Stimulated activated CD4-positive, alpha-beta T cell treated with anti-CD3 and anti-CD28 coated beads, Interleukin-1b, Interleukin-23, amount 100 ng/mL, for 1 hour (primary cell): ENCODE measurements at regions not wholly inside any gene's neighbourhood (a gene's known extent, or its start where the extent isn't known, plus 50 kb on each side); places are given as distances from the start of the nearest gene placed in this dataset.

Experiments used
- DNase-seq, 2 donors: peaks; one replicate each; pipeline ENCODE4 v3.0.0-alpha.2; 2020; ENCODE audit warnings: low read depth in 2 of 2

- no peak for DNase-seq
Measured at GRCh38 chr2:217244815-217245214, 385.0 kb upstream of the TNP1 start.

DNA sequence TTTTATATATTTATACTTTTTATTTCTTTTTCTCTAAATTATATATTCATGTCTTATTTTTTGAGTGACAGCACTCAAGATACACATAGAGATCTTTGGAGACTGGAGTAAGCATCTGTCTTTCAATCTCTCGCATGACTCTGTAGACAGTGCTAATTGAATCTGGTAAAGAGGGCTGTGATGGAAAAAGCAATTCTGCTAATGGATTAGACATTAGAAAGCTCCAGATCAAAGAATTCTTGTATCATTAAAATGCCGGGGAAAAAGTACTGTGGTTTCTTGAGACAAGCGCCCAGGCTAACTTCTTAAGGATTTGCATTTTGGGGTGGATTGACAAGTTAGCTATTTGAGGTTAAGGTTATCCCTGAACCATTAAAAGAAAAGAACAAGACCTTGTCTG is 383.1 kb upstream of the TNP1 start:
- no peak for DNase-seq

DNA sequence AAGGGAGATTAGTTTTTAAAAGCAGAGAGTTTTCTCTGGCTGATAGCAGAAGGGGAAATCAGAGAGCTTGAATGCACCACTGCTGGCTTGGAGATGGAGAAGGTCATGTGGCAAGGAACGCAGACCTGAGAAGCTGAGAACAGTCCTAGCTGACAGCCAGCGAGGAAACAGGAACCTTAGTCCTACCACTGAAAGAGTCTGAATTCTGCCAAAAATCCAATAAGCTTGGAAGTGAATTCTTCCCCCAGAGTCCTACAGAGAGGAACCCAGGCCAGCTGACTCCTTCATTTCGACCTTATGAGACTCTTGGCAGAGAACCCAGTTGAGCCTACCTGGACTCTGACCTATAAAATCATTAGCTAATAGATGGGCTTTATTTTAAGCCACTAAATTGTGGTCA is 371.9 kb upstream of the TNP1 start:
- DNase-seq: no peak

DNA sequence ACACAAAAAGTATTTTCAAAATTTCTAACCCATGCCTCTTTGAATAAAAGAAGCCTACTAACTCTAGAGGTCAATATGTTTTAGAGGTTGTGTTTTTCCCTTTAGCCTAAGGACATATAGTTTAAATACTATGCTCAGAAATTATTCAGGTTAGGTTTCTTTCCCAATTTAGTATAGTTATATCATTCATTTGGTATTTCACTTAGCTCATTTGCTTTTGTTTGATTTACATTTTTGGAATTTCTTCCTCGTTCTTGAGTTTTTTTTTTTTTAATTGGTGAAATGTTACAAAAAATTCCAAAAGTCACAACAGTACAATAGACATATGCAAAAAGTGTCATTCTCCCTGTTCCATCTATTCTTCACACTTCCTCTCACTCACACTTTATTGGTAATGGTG is 371.3 kb upstream of the TNP1 start:
- no peak for DNase-seq

- DNase-seq: no peak
Measured at GRCh38 chr2:217228732-217229131, 368.9 kb upstream of the TNP1 start.

DNA sequence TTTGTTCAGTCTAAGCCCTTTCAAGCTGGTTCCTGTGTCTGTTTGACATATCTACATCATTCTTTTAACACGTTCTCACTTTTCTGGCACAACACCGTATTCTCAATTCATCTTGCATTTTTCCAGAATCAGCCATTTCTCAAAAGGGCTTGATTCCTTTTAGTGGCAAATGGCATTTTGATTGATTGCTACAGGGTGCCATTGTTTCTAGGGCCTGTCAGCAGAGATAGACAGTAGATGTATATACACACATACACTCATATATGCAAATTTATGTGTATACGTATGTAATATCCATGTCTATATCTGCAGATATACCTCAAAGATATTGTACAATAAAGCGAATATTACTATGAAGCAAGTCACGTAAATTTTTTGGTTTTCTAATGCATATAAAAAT is 367.9 kb upstream of the TNP1 start:
- no peak for DNase-seq

DNA sequence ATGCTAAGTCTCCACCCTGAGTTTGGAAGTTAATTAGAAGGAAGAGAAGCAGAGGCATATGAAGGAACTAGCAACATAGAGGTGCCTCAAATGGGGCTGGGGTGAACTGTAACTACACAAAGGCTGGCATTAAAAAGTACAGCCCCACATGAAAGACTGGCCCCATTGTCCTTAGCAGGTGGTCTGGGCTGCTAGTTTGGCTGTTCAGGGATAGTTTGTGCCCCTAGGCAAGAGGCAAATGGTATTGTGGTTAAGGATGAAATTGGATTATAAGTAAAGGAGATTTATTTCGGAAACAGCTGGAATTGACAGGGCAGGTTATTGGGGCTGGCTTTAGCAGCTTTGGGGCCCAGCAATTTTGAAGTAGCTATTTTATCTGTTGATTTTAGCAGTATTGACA is 365.7 kb upstream of the TNP1 start:
- DNase-seq: no peak

DNA sequence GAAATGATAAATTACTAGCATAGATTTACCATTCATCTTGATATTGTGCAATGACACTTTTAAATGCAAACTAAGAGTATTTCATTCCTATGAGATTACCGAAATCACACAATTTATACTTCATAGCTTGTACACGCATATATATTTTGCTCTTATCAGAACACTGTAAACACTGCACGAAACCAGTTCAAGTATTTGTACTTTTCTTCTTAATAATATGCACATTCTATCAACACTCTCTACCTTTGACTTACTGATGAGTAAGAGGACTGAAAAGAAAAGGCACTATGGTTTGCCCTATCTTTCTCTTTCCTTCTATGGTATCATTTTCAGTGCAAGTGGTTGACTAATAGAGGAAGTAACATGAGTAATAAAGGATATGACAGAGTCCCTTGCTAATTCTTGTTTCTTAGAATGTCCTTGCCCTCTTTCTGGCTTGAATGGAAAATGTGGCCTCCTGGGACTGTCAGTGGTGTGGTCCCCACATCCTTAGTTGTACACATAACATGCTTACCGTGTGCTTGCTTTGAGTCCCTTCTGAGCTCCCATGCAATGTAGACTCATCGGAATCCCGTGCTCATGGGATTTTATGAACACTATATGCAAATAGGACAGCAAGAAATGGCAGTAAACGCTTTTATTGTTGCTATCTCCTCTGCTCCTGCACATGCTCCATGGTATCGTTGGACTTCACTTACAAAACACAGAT is 363.5 kb upstream of the TNP1 start:
- no peak for DNase-seq

DNA sequence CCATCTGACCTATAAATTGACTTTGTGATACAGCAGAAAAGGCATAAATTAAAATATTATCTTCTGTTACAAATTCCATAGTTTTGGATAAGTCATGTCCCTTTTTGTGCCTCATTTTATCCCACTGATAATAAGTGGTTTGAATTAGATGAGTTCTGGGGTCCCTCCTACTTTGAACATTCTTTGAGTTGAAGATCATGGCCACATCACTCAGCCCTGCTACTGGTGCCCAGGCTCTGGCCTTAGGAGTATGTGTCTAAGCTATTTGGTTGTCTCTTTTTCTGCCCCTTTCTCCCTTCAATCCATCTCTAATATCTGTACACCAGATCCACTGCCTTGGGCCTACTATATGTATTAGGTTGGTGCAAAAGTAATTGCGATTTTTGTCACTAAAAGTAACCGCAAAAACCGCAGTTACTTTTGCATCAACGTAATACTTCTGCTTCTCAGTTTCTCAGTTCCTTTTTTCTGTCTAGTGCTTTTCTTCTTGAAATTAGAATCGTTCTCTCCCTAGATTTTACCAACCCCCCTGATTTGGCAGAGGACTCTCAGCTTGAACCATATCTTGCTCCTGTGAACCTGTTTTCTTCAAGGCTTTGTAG is 362.5 kb upstream of the TNP1 start:
- no peak for DNase-seq

GRCh38 chr2:217220228-217221013 is 360.6 kb upstream of the TNP1 start:
- no peak for DNase-seq

DNA sequence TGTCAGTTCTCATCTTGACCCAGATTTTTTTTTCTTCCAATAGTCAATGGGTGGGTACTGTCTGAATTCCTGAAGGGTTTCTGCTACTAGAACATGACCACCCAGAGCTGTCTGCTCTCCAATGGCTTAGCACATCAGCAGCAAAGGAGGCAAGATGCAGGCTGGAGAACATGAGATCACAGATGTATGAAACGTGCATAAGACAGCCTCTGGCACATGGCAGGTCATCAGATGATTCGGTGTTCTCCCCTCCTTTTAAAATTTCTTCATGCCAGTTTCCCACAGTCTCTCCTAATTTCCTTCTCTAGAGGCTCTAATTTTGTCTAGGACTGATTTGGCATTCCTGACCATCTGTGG is 359.3 kb upstream of the TNP1 start:
- no peak for DNase-seq

DNA sequence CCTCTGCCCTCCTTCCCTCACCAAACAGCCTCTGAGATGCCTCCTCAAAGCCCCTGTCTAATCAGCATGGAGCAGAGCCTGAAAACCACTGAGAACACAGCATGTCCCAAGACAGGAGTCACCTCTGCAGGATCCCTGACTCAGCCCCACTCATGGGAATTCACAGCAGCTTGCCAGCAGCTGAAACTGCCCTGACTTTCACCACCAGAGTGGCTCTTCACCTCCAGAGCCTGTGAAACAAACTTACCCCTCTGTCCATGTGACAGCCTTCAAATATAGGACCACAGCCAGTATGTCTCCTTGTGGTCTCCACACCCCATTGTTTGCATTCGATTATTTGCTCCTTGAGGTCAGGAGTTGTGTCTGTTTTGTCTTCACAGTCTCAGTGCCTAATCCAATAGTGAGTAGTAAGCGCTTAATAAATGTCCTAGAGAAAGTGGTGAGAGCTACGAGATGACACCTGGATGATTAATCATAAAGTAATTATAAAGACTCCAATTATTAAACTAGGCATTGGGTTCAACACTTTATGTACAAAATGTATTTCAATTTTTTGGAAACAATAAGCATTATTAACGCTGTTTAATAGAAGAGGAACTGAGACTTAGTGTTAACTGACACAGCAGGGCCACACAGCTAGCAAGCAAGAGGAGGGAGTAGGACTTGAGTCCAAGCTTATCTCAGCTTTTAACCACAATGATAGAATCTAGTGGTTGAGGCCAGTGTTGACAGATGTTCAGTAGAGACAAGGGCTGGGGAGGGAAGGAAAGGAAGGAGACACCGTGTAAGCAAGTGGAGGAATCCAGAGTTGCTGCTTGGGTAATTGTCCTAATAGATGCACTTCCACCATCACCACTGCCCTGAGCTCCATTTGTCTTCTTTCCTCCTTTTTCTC is 358.7 kb upstream of the TNP1 start:
- DNase-seq: no peak

- DNase-seq: no peak
Measured at GRCh38 chr2:217216982-217217381, 357.1 kb upstream of the TNP1 start.

GRCh38 chr2:217216316-217216715 is 356.5 kb upstream of the TNP1 start:
- DNase-seq: no peak

GRCh38 chr2:217215877-217216276 is 356.0 kb upstream of the TNP1 start:
- no peak for DNase-seq

DNA sequence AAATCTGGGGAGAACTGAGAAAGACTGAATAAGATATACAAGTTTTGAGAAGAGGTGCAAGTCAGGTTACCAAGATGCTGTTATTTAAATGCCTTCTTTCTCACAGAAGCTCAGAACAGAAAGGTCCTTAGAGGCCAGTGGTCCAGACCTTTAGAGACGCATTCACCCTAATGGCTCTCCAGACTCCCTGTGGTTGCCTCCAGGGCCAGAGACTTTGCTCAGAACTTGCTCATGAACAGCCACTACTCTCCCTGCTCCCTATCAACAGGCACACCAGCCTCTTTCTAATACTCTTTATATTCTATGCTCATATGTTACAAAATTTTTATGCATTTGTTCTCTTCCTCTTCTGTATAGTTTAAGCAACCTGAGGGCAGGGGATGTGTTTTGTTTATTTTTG is 349.0 kb upstream of the TNP1 start:
- DNase-seq: no peak

DNA sequence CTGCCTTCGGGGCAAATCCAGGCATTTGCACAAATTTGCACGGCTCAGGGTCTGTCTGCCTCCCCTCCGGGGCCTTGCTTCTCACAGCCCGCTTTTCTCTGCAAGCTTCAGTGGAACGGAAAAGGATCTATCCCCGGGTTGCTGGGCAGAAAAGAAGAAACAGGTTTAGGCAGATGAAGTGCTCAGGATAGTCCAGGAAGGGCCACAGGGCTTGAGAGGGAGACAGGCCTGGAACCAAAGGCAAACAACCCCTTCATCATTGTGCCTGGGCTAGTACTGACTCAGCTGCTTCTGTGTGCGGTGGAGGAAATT is 347.8 kb upstream of the TNP1 start:
- no peak for DNase-seq

GRCh38 chr2:217206907-217207698 is 347.2 kb upstream of the TNP1 start:
- DNase-seq: no peak

DNA sequence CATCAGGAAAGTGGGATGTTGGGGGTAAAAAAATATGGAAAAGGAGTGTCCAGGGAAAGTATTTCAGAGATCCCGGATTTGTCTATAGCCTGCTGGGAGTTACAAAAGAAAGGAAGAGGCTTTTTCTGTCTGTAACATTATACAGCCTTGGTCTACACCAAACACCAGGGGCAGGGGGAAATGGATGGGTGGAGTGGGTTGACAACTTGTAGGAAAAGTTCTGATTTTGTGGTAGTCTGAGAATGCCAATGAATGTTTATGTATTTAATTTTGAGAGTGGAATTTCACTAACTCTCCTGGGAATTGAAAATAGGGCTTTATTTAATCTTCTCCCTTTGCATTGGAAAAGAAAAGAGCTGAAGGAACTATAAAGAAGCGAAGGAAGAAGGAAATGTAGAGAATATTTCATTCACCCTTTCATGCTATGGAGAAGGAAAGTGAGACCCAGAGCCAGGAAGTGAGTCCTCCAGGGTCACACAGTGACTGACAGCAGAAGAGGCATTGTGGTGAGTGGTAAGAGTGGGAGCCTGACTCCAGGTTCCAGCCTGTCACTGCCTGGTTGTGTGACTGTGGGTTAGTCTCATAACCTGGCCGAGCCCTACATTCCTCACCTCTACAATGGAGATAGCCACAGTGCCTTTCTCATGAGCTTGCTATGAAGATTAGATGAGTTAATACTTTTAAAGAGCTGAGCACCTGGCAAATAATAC is 346.3 kb upstream of the TNP1 start:
- DNase-seq: no peak

DNA sequence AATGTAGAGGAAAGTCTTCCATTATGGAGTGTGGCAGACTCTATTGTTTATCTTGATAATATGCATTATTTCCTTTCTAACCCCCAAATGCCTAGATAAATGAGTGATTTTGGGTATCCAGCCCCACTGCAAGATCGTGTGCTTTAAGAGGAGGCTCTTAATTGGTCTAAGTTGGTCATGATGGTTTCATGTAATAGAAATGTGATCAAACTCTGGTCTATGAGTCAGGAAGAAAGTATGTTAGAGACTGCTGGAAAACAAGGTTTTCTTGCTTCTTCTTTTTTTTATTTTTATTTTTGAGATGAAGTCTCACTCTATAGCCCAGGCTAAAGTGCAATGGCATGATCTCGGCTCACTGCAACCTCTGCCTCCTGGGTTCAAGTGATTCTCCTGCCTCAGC is 344.5 kb upstream of the TNP1 start:
- no peak for DNase-seq

DNA sequence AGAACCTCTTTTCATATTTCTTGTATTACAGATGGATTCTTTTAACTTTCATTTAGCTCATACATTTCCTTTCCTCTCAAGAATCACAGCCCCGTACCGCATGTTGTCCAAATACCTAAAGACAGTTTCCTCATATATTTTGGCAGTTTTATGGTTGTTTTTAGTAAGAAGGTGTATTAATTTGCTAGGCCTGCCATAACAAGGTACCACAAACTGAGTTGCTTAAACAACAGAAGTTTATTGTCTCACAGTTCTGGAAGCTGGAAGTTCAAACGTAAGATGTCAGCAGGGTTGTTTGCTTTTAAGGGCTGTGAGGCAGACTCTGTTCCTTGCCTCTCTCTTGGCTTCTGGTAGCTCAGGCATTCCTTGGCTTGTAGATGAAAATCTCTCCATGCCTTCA is 343.2 kb upstream of the TNP1 start:
- DNase-seq: no peak
